NCI-H345 (cell line): ENCODE measurements at regions not wholly inside any gene's neighbourhood (a gene's known extent, or its start where the extent isn't known, plus 50 kb on each side); places are given as distances from the start of the nearest gene placed in this dataset.
"Not testable (repeated sequence)": the region's sequence is repeated elsewhere in the genome, so short reads cannot be mapped to it uniquely, and the experiment has no call there.

Experiments
- DNase-seq: peaks from one replicate; lab custom pipeline; 2025; lab: John Stamatoyannopoulos, UW

- DNase-seq, result not testable (repeated sequence)
Observed at GRCh38 chrX:21219208-21219607, 155.0 kb upstream of the CNKSR2 start.

GRCh38 chrX:21225643-21226042, 148.6 kb upstream of the CNKSR2 start:
- DNase-seq, result no peak

GRCh38 chrX:21228974-21229373, 145.2 kb upstream of the CNKSR2 start:
- DNase-seq, result not testable (repeated sequence)

DNA sequence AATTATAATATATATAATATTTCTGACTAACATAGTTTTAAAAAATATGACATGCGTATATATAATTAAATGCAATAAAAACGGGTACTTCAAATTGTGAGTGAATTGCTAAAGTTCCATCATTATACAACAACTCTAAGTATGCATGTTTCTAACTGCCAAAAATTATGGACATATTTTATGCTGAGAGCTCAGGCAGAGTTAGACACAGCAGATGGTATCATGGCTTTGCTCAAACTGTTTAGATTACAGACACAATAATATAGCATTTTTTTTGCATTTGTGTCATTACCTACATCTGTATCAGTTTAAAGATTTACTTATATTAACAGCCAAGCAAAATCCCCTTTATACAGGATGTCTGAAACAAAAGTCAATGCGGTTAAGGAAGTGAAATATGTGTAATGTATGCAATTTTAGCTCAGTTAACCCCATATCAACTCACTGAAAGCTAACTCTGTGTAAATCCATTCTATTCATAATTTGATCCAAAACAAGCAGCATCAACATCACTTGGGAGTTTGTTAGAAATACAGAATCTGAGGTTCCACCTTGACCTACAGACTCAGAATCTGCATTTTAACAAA, 119.1 kb upstream of the CNKSR2 start:
- no peak for DNase-seq

DNA sequence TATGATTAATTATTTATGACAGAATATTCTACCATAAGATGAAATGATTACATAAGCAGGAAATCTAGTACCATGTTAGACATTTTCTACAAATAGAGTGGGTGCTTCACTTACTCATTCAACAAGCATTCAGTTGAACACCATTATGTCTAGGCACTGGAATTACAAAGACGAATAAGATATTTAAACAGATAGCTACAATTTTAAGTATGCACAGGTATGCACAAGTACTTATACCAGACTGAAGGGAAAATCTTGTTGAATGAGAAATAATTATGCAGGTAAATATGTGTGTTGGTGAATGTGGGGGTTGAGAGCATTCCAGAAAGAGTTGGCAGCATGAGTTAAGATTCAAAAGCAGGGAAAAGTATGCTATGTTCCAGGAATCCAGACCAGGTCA, 107.3 kb upstream of the CNKSR2 start:
- no peak for DNase-seq

GRCh38 chrX:21276736-21277433, 97.3 kb upstream of the CNKSR2 start:
- DNase-seq, result no peak

DNA sequence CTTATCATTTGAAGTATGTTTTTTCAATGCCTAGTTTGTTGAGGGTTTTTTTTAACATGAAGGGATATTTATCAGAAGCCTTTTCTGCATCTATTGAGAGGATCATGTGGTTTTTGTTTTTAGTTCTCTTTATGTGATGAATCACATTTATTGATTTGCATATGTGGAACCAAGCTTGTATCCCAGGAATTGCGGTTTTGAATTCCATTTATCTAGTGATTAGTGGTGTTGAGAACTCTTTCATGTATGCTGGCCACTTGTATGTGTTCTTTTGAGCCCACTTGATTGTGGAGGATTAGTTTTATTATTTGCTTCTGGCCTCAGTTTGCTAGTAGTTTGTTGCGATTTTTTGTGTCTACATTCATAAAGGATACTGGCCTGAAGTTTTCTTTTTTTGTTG, 85.0 kb upstream of the CNKSR2 start:
- DNase-seq, result no peak

GRCh38 chrX:21295246-21295820, 78.9 kb upstream of the CNKSR2 start:
- DNase-seq, result no peak

DNA sequence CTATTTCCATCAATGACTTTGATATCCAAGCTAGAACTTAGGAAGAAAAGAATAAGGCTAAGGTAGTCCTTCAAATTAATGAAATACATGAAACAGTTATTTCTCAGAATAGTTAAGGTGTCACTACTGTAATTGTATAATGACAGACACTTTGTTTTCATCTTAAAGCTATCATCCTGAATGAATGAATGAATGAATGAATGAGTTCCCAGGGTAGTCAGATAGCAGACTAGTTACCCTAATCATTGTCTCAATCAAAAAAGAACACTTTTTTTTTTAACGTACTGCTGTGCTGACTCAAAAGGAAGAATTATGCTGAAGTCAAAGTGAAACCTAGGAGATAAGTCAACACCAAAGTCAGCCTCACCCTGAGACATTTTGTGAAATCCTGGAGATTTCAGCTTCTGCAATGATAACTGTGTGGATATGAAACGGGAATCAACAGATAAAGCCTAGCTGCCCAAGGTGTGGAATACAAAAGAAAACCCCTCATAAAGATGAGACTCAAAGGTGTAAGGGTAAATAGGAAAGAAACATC, 68.3 kb upstream of the CNKSR2 start:
- no peak for DNase-seq

DNA sequence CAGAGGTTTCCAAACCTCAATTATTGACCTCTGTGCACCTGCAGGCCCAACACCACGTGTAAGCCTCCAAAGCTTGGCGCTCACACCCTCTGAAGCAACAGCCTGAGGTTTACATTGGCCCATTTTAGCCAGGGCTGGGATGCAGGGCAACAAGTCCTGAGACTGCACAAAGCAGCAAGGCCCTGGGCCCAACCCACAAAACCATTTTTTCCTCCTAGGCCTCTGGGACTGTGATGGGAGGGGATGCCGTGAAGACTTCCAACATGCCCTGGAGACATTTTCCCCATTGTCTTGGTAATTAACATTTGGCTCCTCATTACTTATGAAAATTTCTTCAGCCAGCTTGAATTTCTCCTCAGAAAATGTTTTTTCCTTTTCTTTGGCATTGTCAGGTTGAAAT, 54.9 kb upstream of the CNKSR2 start:
- DNase-seq, result no peak
